CD14-positive monocyte (primary cell): ENCODE measurements at regions not wholly inside any gene's neighbourhood (a gene's known extent, or its start where the extent isn't known, plus 50 kb on each side); places are given as distances from the start of the nearest gene placed in this dataset.

Experiments used
- DNase-seq, 3 donors: peaks; one replicate each; pipeline ENCODE4 v3.0.0-alpha.2; 2011 to 2022
- H2AFZ ChIP-seq: 2 replicates; pipeline ENCODE4 v1.6.0; 2012; ENCODE audit warnings: mild to moderate bottlenecking, low read depth, low read length, inconsistent platforms; ENCODE audit not compliant: insufficient read depth, poor library complexity, severe bottlenecking
- H3K27ac ChIP-seq, 2 donors: 1 replicate in 1 of 2; 2 replicates in 1 of 2; pipeline ENCODE4 v1.5.1; 2012 to 2013; ENCODE audit warnings: low read length in 2 of 2, control low read depth in 1 of 2, inconsistent platforms in 1 of 2, low read depth in 1 of 2, mild to moderate bottlenecking in 1 of 2
- H3K27me3 ChIP-seq, 2 donors: one replicate each; pipeline versions ENCODE4 v1.6.0 to v1.6.1; 2011 to 2013; ENCODE audit warnings: low read length in 2 of 2; ENCODE audit not compliant: control insufficient read depth in 2 of 2, insufficient read depth in 2 of 2
- H3K36me3 ChIP-seq, 2 donors: replicated peaks in 1 of 2; 1 replicate in 1 of 2; 2 replicates in 1 of 2; pipeline versions ENCODE4 v1.5.1 to v1.6.1; 2012 to 2013; ENCODE audit warnings: low read length in 2 of 2, control low read depth in 1 of 2, inconsistent platforms in 1 of 2, mild to moderate bottlenecking in 1 of 2; ENCODE audit not compliant: insufficient read depth in 2 of 2, control insufficient read depth in 1 of 2
- H3K4me1 ChIP-seq, 2 donors: 1 replicate in 1 of 2; 2 replicates in 1 of 2; pipeline versions ENCODE4 v1.5.1 to v1.6.1; 2012 to 2013; ENCODE audit warnings: low read length in 2 of 2, control low read depth in 1 of 2, inconsistent platforms in 1 of 2, mild to moderate bottlenecking in 1 of 2, moderate library complexity in 1 of 2; ENCODE audit not compliant: insufficient read depth in 2 of 2, control insufficient read depth in 1 of 2
- H3K4me2 ChIP-seq: replicated peaks from 2 replicates; pipeline ENCODE3; 2012; ENCODE audit warnings: low read length, moderate library complexity, mild to moderate bottlenecking; ENCODE audit not compliant: poor library complexity, severe bottlenecking; ENCODE audit errors: extremely low read depth
- H3K4me3 ChIP-seq, 3 experiments: fragments of 200-600 bp in 1 of 3; sonication (generic) in 1 of 3; replicated peaks in 1 of 3; 1 replicate in 2 of 3; 2 replicates in 1 of 3; pipeline ENCODE4 v1.5.1; 2011 to 2013; ENCODE audit warnings: low read length in 3 of 3, mild to moderate bottlenecking in 3 of 3, control low read depth in 2 of 3, low read depth in 2 of 3, inconsistent platforms in 1 of 3, moderate library complexity in 1 of 3
- H3K79me2 ChIP-seq: 2 replicates; pipeline ENCODE4 v1.6.0; 2012; ENCODE audit warnings: mild to moderate bottlenecking, control low read depth, inconsistent platforms, low read length, moderate library complexity; ENCODE audit not compliant: insufficient read depth
- H3K9ac ChIP-seq: 2 replicates; pipeline ENCODE4 v1.6.0; 2017; ENCODE audit warnings: low read length, mild to moderate bottlenecking; ENCODE audit not compliant: insufficient read depth, poor library complexity, severe bottlenecking
- H3K9me3 ChIP-seq, 2 donors: replicated peaks in 1 of 2; 1 replicate in 1 of 2; 2 replicates in 1 of 2; pipeline versions ENCODE4 v1.5.1 to v1.6.1; 2012 to 2013; ENCODE audit warnings: low read length in 2 of 2, control low read depth in 1 of 2; ENCODE audit not compliant: control insufficient read depth in 1 of 2, insufficient read depth in 1 of 2
- H4K20me1 ChIP-seq: 2 replicates; pipeline ENCODE4 v1.6.0; 2012; ENCODE audit warnings: mild to moderate bottlenecking, low read length, control low read depth, moderate library complexity; ENCODE audit not compliant: insufficient read depth
- H3K27ac Mint-ChIP-seq, 7 donors: one replicate each; pipeline ENCODE4 v1.8.0; 2020; ENCODE audit warnings: mild to moderate bottlenecking in 7 of 7, mixed read lengths in 7 of 7, moderate library complexity in 6 of 7, inconsistent platforms in 2 of 7
- H3K27me3 Mint-ChIP-seq, 3 donors: one replicate each; pipeline ENCODE4 v1.8.0; 2021 to 2022; ENCODE audit warnings: low read depth in 3 of 3, mild to moderate bottlenecking in 3 of 3, mixed read lengths in 3 of 3, moderate library complexity in 3 of 3, inconsistent platforms in 1 of 3
- H3K36me3 Mint-ChIP-seq, 2 donors: one replicate each; pipeline ENCODE4 v1.8.0; 2020; ENCODE audit warnings: mixed read lengths in 2 of 2, inconsistent platforms in 1 of 2, mild to moderate bottlenecking in 1 of 2
- H3K4me1 Mint-ChIP-seq: one replicate; pipeline ENCODE4 v1.8.0; 2020; ENCODE audit warnings: mild to moderate bottlenecking, mixed read lengths
- H3K4me3 Mint-ChIP-seq, 2 donors: one replicate each; pipeline ENCODE4 v1.8.0; 2020; ENCODE audit warnings: mild to moderate bottlenecking in 2 of 2, mixed read lengths in 2 of 2, moderate library complexity in 1 of 2
- H3K9me3 Mint-ChIP-seq, 7 donors: one replicate each; pipeline ENCODE4 v1.8.0; 2020 to 2022; ENCODE audit warnings: mixed read lengths in 7 of 7, mild to moderate bottlenecking in 6 of 7, moderate library complexity in 6 of 7, inconsistent platforms in 2 of 7
- CTCF ChIP-seq: fragments of 200-600 bp; IDR thresholded peaks from one replicate; pipeline ENCODE4 v1.8.0; 2022; ENCODE audit warnings: antibody characterized with exemption, mild to moderate bottlenecking
- WGBS: methylation state at CpG from one replicate; pipeline ENCODE4 v1.1.5; 2013; ENCODE audit warnings: missing lambda C conversion rate; ENCODE audit not compliant: insufficient coverage; 5-methylcytosine and 5-hydroxymethylcytosine counted together
- intact Hi-C, 2 donors: fragments of 100-400 bp; cut with micrococcal nuclease; formaldehyde crosslinking; loops; one replicate each; pipeline versions ENCODE4 v1.15.0 to v1.15.1; 2023

- no peak overlapping the region for H2AFZ ChIP-seq
- Mint-ChIP-seq H3K36me3 (no peaks in the 10 kb centered on the region), H3K4me1 (peaks cover 2% of the 10 kb centered on the region), H3K27me3 (peaks cover 2 to 6% (median 3%) of the 10 kb centered on the region in 3 donors), H3K27ac (no peak overlapping the region), H3K9me3 (peaks cover 0 to 2% (median 0%) of the 10 kb centered on the region in 7 donors), H3K4me3 (no peak overlapping the region)
- no peak overlapping the region for H3K4me3 ChIP-seq
- DNase-seq, result no peak
- intact Hi-C loops, result no loop called here
- no peak overlapping the region for H3K9ac ChIP-seq
- WGBS, result 91% methylated on average over 10 of the region's 10 CpGs
- no peaks in the 10 kb centered on the region for H3K79me2 ChIP-seq
- no peaks in the 10 kb centered on the region for H3K4me1 ChIP-seq
- TF ChIP-seq CTCF, result no peak
- no peaks in the 10 kb centered on the region for H3K27me3 ChIP-seq
- no peak overlapping the region for H3K27ac ChIP-seq
- H3K4me2 ChIP-seq, result no peak overlapping the region
- no peaks in the 10 kb centered on the region for H3K36me3 ChIP-seq
- H4K20me1 ChIP-seq, result no peaks in the 10 kb centered on the region
- H3K9me3 ChIP-seq, result no peaks in the 10 kb centered on the region
Measured at GRCh38 chr20:57093766-57094165, 172.7 kb downstream of the BMP7 start.

GRCh38 chr20:57094252-57094891 lies 172.1 kb downstream of the BMP7 start:
- no peak overlapping the region for H3K4me3 ChIP-seq
- Mint-ChIP-seq H3K36me3 (no peaks in the 10 kb centered on the region), H3K4me3 (no peak overlapping the region), H3K9me3 (peaks cover 0 to 2% (median 0%) of the 10 kb centered on the region in 7 donors), H3K27me3 (peaks cover 2 to 6% (median 5%) of the 10 kb centered on the region in 3 donors), H3K27ac (no peak overlapping the region), H3K4me1 (peaks cover 2% of the 10 kb centered on the region)
- no peaks in the 10 kb centered on the region for H3K27me3 ChIP-seq
- 93% methylated on average over 8 of the region's 16 CpGs for WGBS
- no peaks in the 10 kb centered on the region for H3K9me3 ChIP-seq
- H3K4me2 ChIP-seq, result no peak overlapping the region
- DNase-seq, result no peak
- intact Hi-C loops, result no loop called here
- H3K36me3 ChIP-seq, result no peaks in the 10 kb centered on the region
- H2AFZ ChIP-seq, result no peak overlapping the region
- no peaks in the 10 kb centered on the region for H3K79me2 ChIP-seq
- no peaks in the 10 kb centered on the region for H3K4me1 ChIP-seq
- H4K20me1 ChIP-seq, result no peaks in the 10 kb centered on the region
- no peak overlapping the region for H3K27ac ChIP-seq
- TF ChIP-seq CTCF, result no peak
- H3K9ac ChIP-seq, result no peak overlapping the region
